ENCODE measurements at regions not wholly inside any gene's neighbourhood (a gene's known extent, or its start where the extent isn't known, plus 50 kb on each side); places are given as distances from the start of the nearest gene placed in this dataset.

- peak overlapping the region; percentile 14 for H3K27ac ChIP-seq (ENCODE audit: low read depth, low read length)
- H3K4me3 ChIP-seq (ENCODE audit: low read depth in 1 of 2, low read length in 2 of 2) = no peak overlapping the region
Measured at GRCh38 chr6:3568396-3569082, 111.7 kb upstream of the SLC22A23 start.

GRCh38 chr6:3566812-3567211 is 110.0 kb upstream of the SLC22A23 start:
- Histone ChIP-seq H3K4me1 (ENCODE audit: insufficient read depth, low read length) (peaks cover 16% of the 10 kb centered on the region), H3K4me3 (ENCODE audit: low read depth in 1 of 2, low read length in 2 of 2) (no peak overlapping the region), H3K9me3 (ENCODE audit: low read length) (no peaks in the 10 kb centered on the region), H3K9ac (ENCODE audit: low read length) (no peak overlapping the region), H3K27ac (ENCODE audit: low read depth, low read length) (no peak overlapping the region), H3K36me3 (ENCODE audit: insufficient read depth, low read length) (no peaks in the 10 kb centered on the region), H3K27me3 (ENCODE audit: control insufficient read depth in 1 of 2, insufficient read depth in 2 of 2, low read length in 2 of 2) (no peaks in the 10 kb centered on the region)

More at GRCh38 chr6:3568396-3569082, 111.7 kb upstream of the SLC22A23 start:
- Histone ChIP-seq H3K27me3 (ENCODE audit: control insufficient read depth in 1 of 2, insufficient read depth in 2 of 2, low read length in 2 of 2) (no peaks in the 10 kb centered on the region), H3K9me3 (ENCODE audit: low read length) (no peaks in the 10 kb centered on the region), H3K4me1 (ENCODE audit: insufficient read depth, low read length) (peaks cover 16% of the 10 kb centered on the region), H3K36me3 (ENCODE audit: insufficient read depth, low read length) (no peaks in the 10 kb centered on the region), H3K9ac (ENCODE audit: low read length) (no peak overlapping the region)

GRCh38 chr6:3565291-3565690 is 108.4 kb upstream of the SLC22A23 start:
- Histone ChIP-seq H3K27ac (ENCODE audit: low read depth, low read length) (no peak overlapping the region), H3K4me3 (ENCODE audit: low read depth in 1 of 2, low read length in 2 of 2) (no peak overlapping the region), H3K36me3 (ENCODE audit: insufficient read depth, low read length) (no peaks in the 10 kb centered on the region), H3K9me3 (ENCODE audit: low read length) (no peaks in the 10 kb centered on the region), H3K4me1 (ENCODE audit: insufficient read depth, low read length) (peaks cover 16% of the 10 kb centered on the region), H3K27me3 (ENCODE audit: control insufficient read depth in 1 of 2, insufficient read depth in 2 of 2, low read length in 2 of 2) (no peaks in the 10 kb centered on the region), H3K9ac (ENCODE audit: low read length) (no peak overlapping the region)

DNA sequence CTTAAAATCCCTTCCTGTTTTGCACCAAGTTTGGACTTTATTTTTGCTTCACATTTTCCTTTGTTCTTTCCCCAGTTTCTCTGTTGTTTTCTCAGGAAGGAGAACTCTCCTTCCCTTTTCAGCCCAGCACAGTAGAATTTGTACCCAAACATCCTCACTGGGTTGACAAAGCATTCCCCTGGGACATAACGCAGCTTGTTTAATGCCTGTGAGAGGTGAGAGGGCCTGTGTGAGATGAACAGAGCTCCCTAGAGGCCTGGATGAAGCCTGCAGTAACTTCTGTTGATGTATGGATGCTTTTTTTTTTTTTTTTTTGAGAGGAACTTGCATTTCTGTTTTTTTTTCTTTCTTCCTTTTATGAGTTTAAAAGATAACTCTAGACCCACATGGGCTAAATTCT is 104.9 kb upstream of the SLC22A23 start:
- H3K4me1 ChIP-seq (ENCODE audit: insufficient read depth, low read length) = no peaks in the 10 kb centered on the region
- H3K4me3 ChIP-seq (ENCODE audit: low read depth in 1 of 2, low read length in 2 of 2) = no peak overlapping the region
- no peaks in the 10 kb centered on the region for H3K9me3 ChIP-seq (ENCODE audit: low read length)
- no peaks in the 10 kb centered on the region for H3K36me3 ChIP-seq (ENCODE audit: insufficient read depth, low read length)
- H3K9ac ChIP-seq (ENCODE audit: low read length) = no peak overlapping the region
- H3K27me3 ChIP-seq (ENCODE audit: control insufficient read depth in 1 of 2, insufficient read depth in 2 of 2, low read length in 2 of 2) = no peaks in the 10 kb centered on the region
- H3K27ac ChIP-seq (ENCODE audit: low read depth, low read length) = no peak overlapping the region

- no peaks in the 10 kb centered on the region for H3K4me1 ChIP-seq (ENCODE audit: insufficient read depth, low read length)
Measured at GRCh38 chr6:3560211-3560610, 103.4 kb upstream of the SLC22A23 start.

GRCh38 chr6:3559561-3559960 is 102.7 kb upstream of the SLC22A23 start:
- H3K4me3 ChIP-seq (ENCODE audit: low read depth in 1 of 2, low read length in 2 of 2) = no peak overlapping the region

More at GRCh38 chr6:3560211-3560610, 103.4 kb upstream of the SLC22A23 start:
- Histone ChIP-seq H3K27me3 (ENCODE audit: control insufficient read depth in 1 of 2, insufficient read depth in 2 of 2, low read length in 2 of 2) (no peaks in the 10 kb centered on the region), H3K36me3 (ENCODE audit: insufficient read depth, low read length) (no peaks in the 10 kb centered on the region), H3K4me3 (ENCODE audit: low read depth in 1 of 2, low read length in 2 of 2) (no peak overlapping the region), H3K9me3 (ENCODE audit: low read length) (no peaks in the 10 kb centered on the region), H3K27ac (ENCODE audit: low read depth, low read length) (no peak overlapping the region), H3K9ac (ENCODE audit: low read length) (no peak overlapping the region)

DNA sequence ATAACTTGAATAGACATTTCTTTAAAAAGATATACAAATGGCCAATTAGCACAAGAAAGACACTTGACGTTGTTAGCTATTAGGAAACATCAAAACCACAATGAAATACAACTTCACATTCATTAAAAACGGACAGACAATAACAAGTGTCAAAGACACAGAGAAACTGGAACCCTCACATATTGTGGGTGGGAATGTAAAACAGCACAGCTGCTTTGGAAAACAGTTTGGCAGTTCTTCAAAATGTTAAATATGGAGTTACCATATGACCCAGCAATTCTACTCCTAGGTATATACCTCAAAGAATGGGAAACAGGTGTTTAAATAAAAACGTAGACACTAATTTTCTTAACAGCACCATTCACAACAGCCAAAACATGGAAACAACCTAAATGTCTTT is 100.5 kb upstream of the SLC22A23 start:
- H3K27ac ChIP-seq (ENCODE audit: low read depth, low read length) = no peak overlapping the region
- H3K27me3 ChIP-seq (ENCODE audit: control insufficient read depth in 1 of 2, insufficient read depth in 2 of 2, low read length in 2 of 2) = no peaks in the 10 kb centered on the region
- no peak overlapping the region for H3K4me3 ChIP-seq (ENCODE audit: low read depth in 1 of 2, low read length in 2 of 2)
- no peaks in the 10 kb centered on the region for H3K4me1 ChIP-seq (ENCODE audit: insufficient read depth, low read length)
- no peaks in the 10 kb centered on the region for H3K9me3 ChIP-seq (ENCODE audit: low read length)
- no peak overlapping the region for H3K9ac ChIP-seq (ENCODE audit: low read length)
- H3K36me3 ChIP-seq (ENCODE audit: insufficient read depth, low read length) = no peaks in the 10 kb centered on the region

More at GRCh38 chr6:3559561-3559960, 102.7 kb upstream of the SLC22A23 start:
- Histone ChIP-seq H3K9ac (ENCODE audit: low read length) (no peak overlapping the region), H3K4me1 (ENCODE audit: insufficient read depth, low read length) (no peaks in the 10 kb centered on the region), H3K9me3 (ENCODE audit: low read length) (no peaks in the 10 kb centered on the region), H3K36me3 (ENCODE audit: insufficient read depth, low read length) (no peaks in the 10 kb centered on the region), H3K27ac (ENCODE audit: low read depth, low read length) (no peak overlapping the region), H3K27me3 (ENCODE audit: control insufficient read depth in 1 of 2, insufficient read depth in 2 of 2, low read length in 2 of 2) (no peaks in the 10 kb centered on the region)

- Histone ChIP-seq H3K4me1 (ENCODE audit: insufficient read depth, low read length) (no peaks in the 10 kb centered on the region), H3K9ac (ENCODE audit: low read length) (no peak overlapping the region), H3K27ac (ENCODE audit: low read depth, low read length) (no peak overlapping the region), H3K4me3 (ENCODE audit: low read depth in 1 of 2, low read length in 2 of 2) (no peak overlapping the region), H3K9me3 (ENCODE audit: low read length) (no peaks in the 10 kb centered on the region), H3K36me3 (ENCODE audit: insufficient read depth, low read length) (no peaks in the 10 kb centered on the region), H3K27me3 (ENCODE audit: control insufficient read depth in 1 of 2, insufficient read depth in 2 of 2, low read length in 2 of 2) (no peaks in the 10 kb centered on the region)
Measured at GRCh38 chr6:3553254-3553653, 96.4 kb upstream of the SLC22A23 start.

GRCh38 chr6:3551716-3552511 is 95.1 kb upstream of the SLC22A23 start:
- no peak overlapping the region for H3K27ac ChIP-seq (ENCODE audit: low read depth, low read length)
- H3K27me3 ChIP-seq (ENCODE audit: control insufficient read depth in 1 of 2, insufficient read depth in 2 of 2, low read length in 2 of 2) = no peaks in the 10 kb centered on the region
- H3K4me3 ChIP-seq (ENCODE audit: low read depth in 1 of 2, low read length in 2 of 2) = no peak overlapping the region
- H3K9ac ChIP-seq (ENCODE audit: low read length) = no peak overlapping the region
- no peaks in the 10 kb centered on the region for H3K9me3 ChIP-seq (ENCODE audit: low read length)
- no peaks in the 10 kb centered on the region for H3K36me3 ChIP-seq (ENCODE audit: insufficient read depth, low read length)
- no peaks in the 10 kb centered on the region for H3K4me1 ChIP-seq (ENCODE audit: insufficient read depth, low read length)

- H3K4me3 ChIP-seq (ENCODE audit: low read depth in 1 of 2, low read length in 2 of 2) = no peak overlapping the region
- H3K9ac ChIP-seq (ENCODE audit: low read length) = no peak overlapping the region
- H3K27ac ChIP-seq (ENCODE audit: low read depth, low read length) = no peak overlapping the region
- no peaks in the 10 kb centered on the region for H3K4me1 ChIP-seq (ENCODE audit: insufficient read depth, low read length)
- no peaks in the 10 kb centered on the region for H3K9me3 ChIP-seq (ENCODE audit: low read length)
- H3K36me3 ChIP-seq (ENCODE audit: insufficient read depth, low read length) = no peaks in the 10 kb centered on the region
- H3K27me3 ChIP-seq (ENCODE audit: control insufficient read depth in 1 of 2, insufficient read depth in 2 of 2, low read length in 2 of 2) = no peaks in the 10 kb centered on the region
Measured at GRCh38 chr6:3549314-3549940, 92.6 kb upstream of the SLC22A23 start.

GRCh38 chr6:3546121-3546520 is 89.3 kb upstream of the SLC22A23 start:
- Histone ChIP-seq H3K4me1 (ENCODE audit: insufficient read depth, low read length) (no peaks in the 10 kb centered on the region), H3K36me3 (ENCODE audit: insufficient read depth, low read length) (no peaks in the 10 kb centered on the region), H3K9me3 (ENCODE audit: low read length) (no peaks in the 10 kb centered on the region), H3K27me3 (ENCODE audit: control insufficient read depth in 1 of 2, insufficient read depth in 2 of 2, low read length in 2 of 2) (no peaks in the 10 kb centered on the region), H3K4me3 (ENCODE audit: low read depth in 1 of 2, low read length in 2 of 2) (no peak overlapping the region), H3K27ac (ENCODE audit: low read depth, low read length) (no peak overlapping the region), H3K9ac (ENCODE audit: low read length) (no peak overlapping the region)

All from muscle layer of colon (tissue), 2 donors.